ENCODE measurements at regions not wholly inside any gene's neighbourhood (a gene's known extent, or its start where the extent isn't known, plus 50 kb on each side); places are given as distances from the start of the nearest gene placed in this dataset.
"Not testable (repeated sequence)": the region's sequence is repeated elsewhere in the genome, so short reads cannot be mapped to it uniquely, and the experiment has no call there.

DNA sequence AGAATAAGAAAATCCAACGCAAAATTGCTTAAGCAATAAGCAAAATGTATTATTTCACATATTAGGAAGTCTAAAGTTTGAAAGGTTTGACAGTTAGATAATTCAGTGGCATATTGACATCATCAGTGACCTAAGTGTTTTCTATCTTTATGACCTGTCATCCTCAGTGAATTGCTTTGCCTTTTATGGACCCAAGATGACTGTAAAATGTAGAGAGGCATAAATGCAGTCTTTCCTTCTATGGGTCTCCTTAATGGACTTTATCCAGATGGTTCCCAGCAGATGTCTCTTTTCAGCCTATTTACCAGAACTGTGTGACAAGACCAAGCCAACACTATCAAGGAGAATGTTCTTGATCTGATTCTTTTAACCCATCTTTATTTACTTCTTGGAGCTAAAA, 192.9 kb downstream of the SPDYE17 start:
- DNase-seq = not testable (repeated sequence)

GRCh38 chr7:76838357-76838756, 193.8 kb downstream of the SPDYE17 start:
- not testable (repeated sequence) for DNase-seq

DNA sequence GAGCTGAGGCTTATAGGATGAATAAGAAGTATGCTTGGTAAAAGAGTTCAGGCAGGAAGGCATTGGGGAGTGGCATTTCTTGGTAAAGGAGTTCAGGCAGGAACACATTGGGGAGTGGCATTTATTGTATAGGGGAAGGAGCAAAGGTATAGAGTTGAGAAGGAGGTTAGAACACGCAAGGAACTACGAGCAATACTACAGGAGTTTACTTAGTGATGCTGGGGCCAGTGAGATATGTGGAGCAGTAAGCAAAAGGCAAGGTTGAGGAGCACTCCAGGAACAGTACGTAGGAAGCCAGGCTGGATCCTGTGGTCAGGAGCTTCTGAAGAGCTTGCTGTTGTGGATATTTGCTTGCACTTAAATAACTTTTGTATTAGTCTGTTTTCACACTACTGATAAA, 202.2 kb upstream of the POMZP3 start:
- DNase-seq = not testable (repeated sequence)

DNA sequence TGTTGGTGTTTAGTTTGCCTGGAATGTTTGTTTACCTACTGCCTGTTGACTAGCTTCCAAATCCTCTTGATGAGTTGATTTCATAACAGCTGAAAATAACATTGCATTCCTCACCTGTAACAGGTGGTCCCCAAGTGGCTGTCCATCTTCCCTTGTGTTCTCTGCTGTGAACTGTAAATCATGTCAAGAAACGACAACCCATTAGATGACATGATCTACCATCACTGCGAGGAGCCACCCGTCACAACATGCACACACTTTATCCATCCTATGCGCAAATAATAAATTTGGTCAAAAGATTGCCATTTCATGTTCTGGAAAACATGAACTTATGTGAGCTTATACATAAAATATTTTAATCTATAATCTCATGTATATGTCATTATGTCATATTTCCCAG, 199.1 kb upstream of the POMZP3 start:
- not testable (repeated sequence) for DNase-seq

- DNase-seq = not testable (repeated sequence)
Measured at GRCh38 chr7:76809856-76810255, 182.8 kb upstream of the POMZP3 start.

DNA sequence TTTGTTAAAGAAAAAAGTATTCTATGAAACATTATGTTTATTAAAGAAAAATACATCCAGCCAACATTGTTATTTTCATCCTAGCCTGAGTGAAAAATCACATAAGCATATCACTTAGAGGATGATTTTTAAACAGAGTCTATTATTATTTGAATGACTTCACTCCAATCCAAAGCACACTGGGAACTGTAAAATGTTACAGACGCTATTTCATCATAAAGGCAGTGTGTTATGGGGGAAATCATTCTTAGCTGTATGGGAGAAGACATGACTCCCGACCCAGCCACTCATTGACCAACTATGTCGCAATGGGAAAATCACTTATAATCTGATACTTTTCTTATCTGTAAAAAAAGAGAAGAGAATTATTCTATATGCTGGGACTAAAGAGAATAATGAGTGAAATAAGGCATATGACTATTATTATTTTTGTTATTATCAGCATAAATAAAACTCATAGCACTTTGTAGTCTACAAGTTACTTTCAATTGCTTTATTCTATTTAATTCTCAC, 180.6 kb upstream of the POMZP3 start:
- not testable (repeated sequence) for DNase-seq

DNA sequence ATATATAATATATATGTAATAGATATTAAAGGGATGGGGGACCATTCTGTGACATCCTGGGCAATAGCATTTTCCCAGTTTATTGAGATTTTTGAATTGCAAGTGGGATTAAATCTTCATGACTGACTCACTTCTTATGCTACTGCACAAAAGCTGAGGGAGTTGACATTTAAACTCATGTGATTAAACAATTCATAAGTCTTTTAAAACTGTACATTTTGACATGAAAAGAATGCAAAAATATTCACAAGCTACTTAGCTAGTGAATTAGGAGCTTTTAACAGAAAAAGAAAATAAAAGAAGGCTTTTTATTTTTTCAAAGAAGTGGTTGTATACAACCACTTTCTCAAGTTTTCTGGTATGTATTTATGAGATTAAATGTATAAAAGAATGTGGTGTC, 179.4 kb upstream of the POMZP3 start:
- DNase-seq = not testable (repeated sequence)

GRCh38 chr7:76806010-76806409, 178.9 kb upstream of the POMZP3 start:
- DNase-seq = not testable (repeated sequence)

- DNase-seq = not testable (repeated sequence)
Measured at GRCh38 chr7:76805262-76805661, 178.2 kb upstream of the POMZP3 start.

DNA sequence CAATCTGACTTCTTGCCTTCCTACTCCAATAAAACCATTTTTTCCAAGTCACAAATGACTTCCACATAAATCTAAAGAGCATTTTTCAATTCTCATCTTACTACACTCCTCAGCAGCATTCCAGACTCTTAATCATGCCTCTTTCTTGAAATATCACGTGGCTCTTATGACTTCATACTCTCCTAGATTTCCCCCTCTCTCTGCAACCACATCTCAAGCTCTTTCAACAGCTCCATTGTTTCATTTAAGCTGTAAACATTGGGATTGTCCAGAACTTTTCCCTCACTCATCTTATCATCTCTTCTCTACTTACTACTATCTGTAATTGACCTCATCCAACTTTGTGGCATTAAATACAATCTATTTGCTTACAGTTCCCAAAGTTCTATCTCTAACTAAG, 170.6 kb upstream of the POMZP3 start:
- not testable (repeated sequence) for DNase-seq

- not testable (repeated sequence) for DNase-seq
Measured at GRCh38 chr7:76780693-76781092, 153.6 kb upstream of the POMZP3 start.

GRCh38 chr7:76774279-76774678, 147.2 kb upstream of the POMZP3 start:
- not testable (repeated sequence) for DNase-seq

DNA sequence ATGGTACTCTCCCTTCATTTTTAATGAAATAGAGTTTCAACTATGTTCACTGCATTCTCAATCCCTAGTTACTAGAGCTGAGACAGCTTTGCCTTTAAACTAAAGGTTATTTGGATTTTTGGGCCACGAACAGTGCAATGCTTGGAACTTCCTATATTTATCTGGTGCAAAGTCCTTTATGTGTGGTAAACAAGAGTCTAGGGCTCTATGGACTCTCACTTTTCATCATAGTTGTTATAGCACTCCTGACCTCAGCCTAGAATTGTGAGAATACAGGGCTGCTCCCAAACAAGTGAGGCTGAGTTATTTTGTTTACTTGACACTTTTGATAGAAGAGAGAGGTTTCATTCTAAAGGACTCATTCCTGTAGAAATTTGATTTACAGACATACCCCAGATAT, 144.9 kb upstream of the POMZP3 start:
- not testable (repeated sequence) for DNase-seq

GRCh38 chr7:76763977-76764376, 136.9 kb upstream of the POMZP3 start:
- DNase-seq = not testable (repeated sequence)

- peak; percentile 77 for DNase-seq
Measured at GRCh38 chr7:76760546-76761220, 133.6 kb upstream of the POMZP3 start.

- not testable (repeated sequence) for DNase-seq
Measured at GRCh38 chr7:76739538-76739937, 112.5 kb upstream of the POMZP3 start.

GRCh38 chr7:76736724-76737123, 109.6 kb upstream of the POMZP3 start:
- DNase-seq = not testable (repeated sequence)

DNA sequence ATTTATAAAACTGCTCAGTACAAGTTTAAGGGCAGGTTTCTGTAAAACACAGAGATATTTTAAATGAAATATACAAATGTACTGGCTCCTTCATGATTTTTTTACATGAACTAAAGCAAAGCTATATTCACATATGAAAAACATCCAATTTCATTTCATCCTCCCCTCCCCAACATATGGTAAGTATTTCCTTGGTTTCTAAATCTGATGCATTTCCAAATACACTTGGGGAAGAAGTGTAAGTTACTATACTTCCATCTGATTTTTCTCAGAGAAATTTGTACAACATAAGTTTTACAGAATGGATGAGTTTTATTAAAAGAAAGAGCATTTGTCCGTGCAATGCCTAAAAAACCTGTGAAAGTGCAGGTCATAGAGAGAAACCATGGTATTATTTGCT, 109.0 kb upstream of the POMZP3 start:
- DNase-seq = not testable (repeated sequence)

- DNase-seq = peak; percentile 8
Measured at GRCh38 chr7:76735668-76736067, 108.6 kb upstream of the POMZP3 start.

DNA sequence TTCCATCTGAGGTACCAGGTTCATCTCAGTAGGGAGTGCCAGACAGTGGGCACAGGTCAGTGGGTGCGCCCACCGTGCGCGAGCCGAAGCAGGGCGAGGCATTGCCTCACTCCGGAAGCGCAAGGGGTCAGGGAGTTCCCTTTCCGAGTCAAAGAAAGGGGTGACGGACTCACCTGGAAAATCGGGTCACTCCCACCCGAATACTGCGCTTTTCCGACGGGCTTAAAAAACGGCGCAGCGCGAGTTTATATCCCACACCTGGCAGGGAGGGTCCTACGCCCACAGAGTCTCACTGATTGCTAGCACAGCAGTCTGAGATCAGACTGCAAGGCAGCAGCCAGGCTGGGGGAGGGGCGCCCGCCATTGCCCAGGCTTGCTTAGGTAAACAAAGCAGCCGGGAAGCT, 101.5 kb upstream of the POMZP3 start:
- DNase-seq = not testable (repeated sequence)

DNA sequence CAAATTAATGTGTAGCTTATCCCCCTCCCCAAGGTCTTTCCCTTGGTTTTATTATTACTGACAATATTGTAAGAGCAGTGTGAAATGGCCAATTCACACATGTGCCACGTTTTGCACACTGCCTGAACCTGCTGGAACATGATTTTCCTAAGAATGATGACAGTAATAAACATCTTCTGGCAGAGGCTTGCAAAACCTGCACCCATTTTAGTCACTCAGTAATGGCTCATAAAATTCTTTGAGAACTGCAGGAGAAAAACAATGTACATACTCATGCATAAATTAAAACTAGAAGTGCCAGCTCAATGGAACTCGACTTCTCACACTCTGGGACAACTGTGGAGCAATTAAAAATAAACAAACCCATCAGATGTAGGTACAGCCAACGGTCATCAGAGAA, 96.8 kb upstream of the POMZP3 start:
- not testable (repeated sequence) for DNase-seq

DNA sequence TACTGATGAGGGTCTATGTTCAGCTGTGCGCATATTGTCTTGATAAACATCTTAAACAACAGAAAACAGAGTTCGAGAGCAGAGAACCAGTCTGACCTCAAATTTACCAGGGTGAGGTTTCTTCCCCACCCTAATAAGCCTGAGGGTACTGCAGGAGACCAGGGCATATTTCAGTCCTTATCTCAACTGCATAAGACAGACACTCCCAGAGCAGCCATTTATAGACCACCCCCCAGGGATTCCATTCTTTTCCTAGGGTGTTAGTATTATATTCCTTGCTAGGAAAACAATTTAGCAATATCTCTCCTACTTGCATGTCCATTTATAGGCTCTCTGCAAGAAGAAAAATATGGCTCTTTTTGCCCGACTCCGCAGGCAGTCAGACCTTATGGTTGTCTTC, 89.5 kb upstream of the POMZP3 start:
- not testable (repeated sequence) for DNase-seq

GRCh38 chr7:76712926-76713325, 85.8 kb upstream of the POMZP3 start:
- DNase-seq = not testable (repeated sequence)

DNA sequence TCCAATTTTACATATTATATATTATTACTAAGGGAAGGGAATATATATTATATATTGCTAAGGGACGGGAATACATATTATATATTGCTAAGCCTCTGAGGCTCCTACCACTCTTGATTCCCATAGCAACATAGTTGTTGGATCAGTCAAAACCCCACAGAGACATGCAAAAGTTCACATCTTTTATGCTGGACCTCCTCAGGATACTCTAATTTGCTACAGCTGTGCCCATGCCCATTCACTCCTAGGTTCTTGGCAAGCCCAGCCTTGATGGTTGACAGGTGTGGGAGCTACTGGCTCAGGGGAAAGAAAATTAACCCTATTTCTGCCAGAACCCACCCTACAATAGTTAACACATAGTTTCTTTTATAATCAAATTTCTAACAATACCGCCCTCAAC, 84.6 kb upstream of the POMZP3 start:
- DNase-seq = not testable (repeated sequence)

GRCh38 chr7:76709703-76710102, 82.6 kb upstream of the POMZP3 start:
- DNase-seq = not testable (repeated sequence)

Data from activated CD4-positive, alpha-beta T cell treated with anti-CD3 and anti-CD28 coated beads, Interleukin-2, amount 50 U/mL, for 16 hours (primary cell).